SK-N-SH (cell line): ENCODE measurements at regions not wholly inside any gene's neighbourhood (a gene's known extent, or its start where the extent isn't known, plus 50 kb on each side); places are given as distances from the start of the nearest gene placed in this dataset.

Source experiments
- CTCF ChIP-seq: fragments of 200-600 bp; sonication (generic); IDR thresholded peaks from 2 replicates; pipeline ENCODE4 v1.6.1; 2017; ENCODE audit warnings: antibody characterized with exemption, mild to moderate bottlenecking, moderate library complexity
- EP300 ChIP-seq, 2 experiments: IDR thresholded peaks; 2 replicates each; pipeline versions ENCODE4 v1.4.0 to v1.6.1; 2012; ENCODE audit warnings: borderline replicate concordance in 1 of 2, low read depth in 1 of 2, low read length in 1 of 2
- POLR2AphosphoS5 ChIP-seq: IDR thresholded peaks from 2 replicates; pipeline ENCODE4 v1.6.1; 2012; ENCODE audit warnings: low read depth, low read length
- RXRA ChIP-seq: IDR thresholded peaks from 2 replicates; pipeline ENCODE4 v1.4.0; 2012; ENCODE audit warnings: low read depth, mild to moderate bottlenecking, borderline replicate concordance
- USF1 ChIP-seq: IDR thresholded peaks from 2 replicates; pipeline ENCODE4 v1.4.0; 2012; ENCODE audit warnings: low read depth, borderline replicate concordance

- TF ChIP-seq CTCF (no peak), EP300 (IDR thresholded peaks at IDR 0.05; ENCODE audit: borderline replicate concordance in 1 of 2, low read depth in 1 of 2, low read length in 1 of 2) (no peak), USF1 (no peak), POLR2AphosphoS5 (no peak), RXRA (no peak)
Observed at GRCh38 chr16:76214856-76215255, 62.3 kb upstream of the CNTNAP4 start.
